Sigmoid colon (tissue), 4 donors: ENCODE measurements at regions not wholly inside any gene's neighbourhood (a gene's known extent, or its start where the extent isn't known, plus 50 kb on each side); places are given as distances from the start of the nearest gene placed in this dataset.

Experiments
- EP300 ChIP-seq, 4 donors: sonication (generic); formaldehyde crosslinking; IDR thresholded peaks; one replicate each; pipeline ENCODE4 v1.6.1; 2017; ENCODE audit warnings: antibody characterized with exemption in 4 of 4
- POLR2A ChIP-seq, 2 donors: fragments of 450-650 bp; IDR thresholded peaks; one replicate each; pipeline ENCODE4 v1.6.1; 2016; ENCODE audit warnings: antibody characterized with exemption in 2 of 2, mild to moderate bottlenecking in 2 of 2, moderate library complexity in 2 of 2
- TF ChIP-seq, protein P1 (sequence below), 4 experiments: fragments of 450-650 bp in 3 of 4; fragments of 200-600 bp in 1 of 4; IDR thresholded peaks; one replicate each; pipeline ENCODE4 v1.5.1; 2016 to 2019; ENCODE audit warnings: antibody characterized with exemption in 4 of 4, mild to moderate bottlenecking in 3 of 4, moderate library complexity in 2 of 4

DNA sequence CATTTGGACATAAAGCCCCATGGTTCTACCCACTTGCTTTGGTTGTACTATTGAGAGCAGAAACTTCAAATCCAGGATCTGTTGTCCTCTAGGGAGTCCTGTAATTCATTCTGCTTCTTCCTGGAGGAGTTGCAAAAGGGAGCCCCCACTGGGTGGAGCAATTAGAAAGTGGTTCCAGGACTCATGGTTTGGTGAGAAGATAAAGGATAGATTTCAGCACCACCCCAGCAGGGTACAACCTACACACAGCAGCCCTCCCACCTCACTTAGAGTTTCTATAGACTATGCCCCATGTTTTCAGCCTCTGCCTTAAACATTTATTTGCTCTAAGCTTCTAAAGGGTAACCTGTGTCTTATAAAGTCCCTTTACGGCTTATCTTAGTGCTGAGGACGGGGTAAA, 112.6 kb upstream of the ARRDC3 start:
- TF ChIP-seq, protein P1, sequence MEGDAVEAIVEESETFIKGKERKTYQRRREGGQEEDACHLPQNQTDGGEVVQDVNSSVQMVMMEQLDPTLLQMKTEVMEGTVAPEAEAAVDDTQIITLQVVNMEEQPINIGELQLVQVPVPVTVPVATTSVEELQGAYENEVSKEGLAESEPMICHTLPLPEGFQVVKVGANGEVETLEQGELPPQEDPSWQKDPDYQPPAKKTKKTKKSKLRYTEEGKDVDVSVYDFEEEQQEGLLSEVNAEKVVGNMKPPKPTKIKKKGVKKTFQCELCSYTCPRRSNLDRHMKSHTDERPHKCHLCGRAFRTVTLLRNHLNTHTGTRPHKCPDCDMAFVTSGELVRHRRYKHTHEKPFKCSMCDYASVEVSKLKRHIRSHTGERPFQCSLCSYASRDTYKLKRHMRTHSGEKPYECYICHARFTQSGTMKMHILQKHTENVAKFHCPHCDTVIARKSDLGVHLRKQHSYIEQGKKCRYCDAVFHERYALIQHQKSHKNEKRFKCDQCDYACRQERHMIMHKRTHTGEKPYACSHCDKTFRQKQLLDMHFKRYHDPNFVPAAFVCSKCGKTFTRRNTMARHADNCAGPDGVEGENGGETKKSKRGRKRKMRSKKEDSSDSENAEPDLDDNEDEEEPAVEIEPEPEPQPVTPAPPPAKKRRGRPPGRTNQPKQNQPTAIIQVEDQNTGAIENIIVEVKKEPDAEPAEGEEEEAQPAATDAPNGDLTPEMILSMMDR (IDR thresholded peaks at IDR 0.05) = no peak
- TF ChIP-seq POLR2A (IDR thresholded peaks at IDR 0.05) = no peak
- TF ChIP-seq EP300 (IDR thresholded peaks at IDR 0.05) = no peak
